ENCODE measurements at regions not wholly inside any gene's neighbourhood (a gene's known extent, or its start where the extent isn't known, plus 50 kb on each side); places are given as distances from the start of the nearest gene placed in this dataset.

DNA sequence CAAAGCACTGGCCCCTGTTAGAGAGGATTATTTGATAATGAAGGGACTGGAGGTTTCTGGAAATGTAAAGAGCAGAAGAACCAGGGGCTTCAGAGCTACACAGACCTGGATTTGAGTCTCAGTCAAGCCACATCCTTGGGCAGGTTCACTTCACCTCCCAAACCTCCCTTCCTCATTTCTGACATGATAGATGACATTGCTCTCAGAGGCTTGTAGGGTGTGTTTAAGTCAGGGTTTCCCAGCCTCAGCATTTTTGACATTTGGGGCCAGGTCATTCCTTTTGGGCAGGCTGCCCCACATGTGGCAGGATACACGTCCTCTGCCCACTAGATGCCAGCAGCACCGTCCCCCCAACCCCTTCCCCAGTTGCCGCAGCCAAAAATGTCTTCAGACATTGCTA lies 474.6 kb downstream of the MATN1 start:
- TF ChIP-seq RELA (CRISPR knock-in tag; IDR thresholded peaks at IDR 0.05) (no peak), ZNF263 (CRISPR knock-in tag; IDR thresholded peaks at IDR 0.05) (no peak), ZKSCAN8 (CRISPR knock-in tag; IDR thresholded peaks at IDR 0.05; ENCODE audit: borderline replicate concordance) (no peak), HIVEP1 (CRISPR knock-in tag; IDR thresholded peaks at IDR 0.05) (no peak), EP300 (IDR thresholded peaks at IDR 0.05; ENCODE audit: low read depth in 2 of 2, low read length in 2 of 2) (no peak), EP300 (CRISPR knock-in tag; IDR thresholded peaks at IDR 0.05; ENCODE audit: borderline replicate concordance) (no peak), RAD21 (CRISPR knock-in tag; IDR thresholded peaks at IDR 0.05) (no peak)
